WI38 (cell line): ENCODE measurements at regions not wholly inside any gene's neighbourhood (a gene's known extent, or its start where the extent isn't known, plus 50 kb on each side); places are given as distances from the start of the nearest gene placed in this dataset.

Experiments used
- H3K4me3 ChIP-seq: 2 replicates; pipeline ENCODE4 v1.5.1; 2011; ENCODE audit warnings: low read depth, mild to moderate bottlenecking, control low read depth, low read length
- TF ChIP-seq, protein P1 (sequence below): IDR thresholded peaks from 2 replicates; pipeline ENCODE4 v1.5.1; 2012; ENCODE audit warnings: low read depth, mild to moderate bottlenecking, control low read depth, low read length

- TF ChIP-seq, protein P1, sequence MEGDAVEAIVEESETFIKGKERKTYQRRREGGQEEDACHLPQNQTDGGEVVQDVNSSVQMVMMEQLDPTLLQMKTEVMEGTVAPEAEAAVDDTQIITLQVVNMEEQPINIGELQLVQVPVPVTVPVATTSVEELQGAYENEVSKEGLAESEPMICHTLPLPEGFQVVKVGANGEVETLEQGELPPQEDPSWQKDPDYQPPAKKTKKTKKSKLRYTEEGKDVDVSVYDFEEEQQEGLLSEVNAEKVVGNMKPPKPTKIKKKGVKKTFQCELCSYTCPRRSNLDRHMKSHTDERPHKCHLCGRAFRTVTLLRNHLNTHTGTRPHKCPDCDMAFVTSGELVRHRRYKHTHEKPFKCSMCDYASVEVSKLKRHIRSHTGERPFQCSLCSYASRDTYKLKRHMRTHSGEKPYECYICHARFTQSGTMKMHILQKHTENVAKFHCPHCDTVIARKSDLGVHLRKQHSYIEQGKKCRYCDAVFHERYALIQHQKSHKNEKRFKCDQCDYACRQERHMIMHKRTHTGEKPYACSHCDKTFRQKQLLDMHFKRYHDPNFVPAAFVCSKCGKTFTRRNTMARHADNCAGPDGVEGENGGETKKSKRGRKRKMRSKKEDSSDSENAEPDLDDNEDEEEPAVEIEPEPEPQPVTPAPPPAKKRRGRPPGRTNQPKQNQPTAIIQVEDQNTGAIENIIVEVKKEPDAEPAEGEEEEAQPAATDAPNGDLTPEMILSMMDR = no peak
- no peak overlapping the region for H3K4me3 ChIP-seq
Observed at GRCh38 chr16:64736857-64737256, 385.0 kb downstream of the CDH11 start.

DNA sequence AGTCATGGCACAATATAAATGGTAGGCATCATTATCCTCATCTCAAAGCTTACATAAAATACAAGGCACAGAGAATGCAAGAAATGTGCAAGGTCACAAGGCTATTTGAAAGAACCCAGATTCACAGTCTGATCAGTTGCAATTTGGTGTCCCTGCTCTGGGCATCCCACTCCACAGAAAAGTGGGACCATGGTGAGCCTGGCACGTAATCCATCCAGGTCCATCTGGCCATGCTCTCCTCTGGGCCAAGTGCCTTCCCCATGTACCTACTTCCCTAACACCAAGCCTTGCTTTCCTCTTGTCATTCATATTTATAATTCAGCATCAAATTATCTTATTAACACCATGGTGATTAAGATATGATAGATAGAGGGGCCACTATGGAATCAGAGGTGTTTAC lies 390.0 kb downstream of the CDH11 start:
- TF ChIP-seq, protein P1 = no peak

DNA sequence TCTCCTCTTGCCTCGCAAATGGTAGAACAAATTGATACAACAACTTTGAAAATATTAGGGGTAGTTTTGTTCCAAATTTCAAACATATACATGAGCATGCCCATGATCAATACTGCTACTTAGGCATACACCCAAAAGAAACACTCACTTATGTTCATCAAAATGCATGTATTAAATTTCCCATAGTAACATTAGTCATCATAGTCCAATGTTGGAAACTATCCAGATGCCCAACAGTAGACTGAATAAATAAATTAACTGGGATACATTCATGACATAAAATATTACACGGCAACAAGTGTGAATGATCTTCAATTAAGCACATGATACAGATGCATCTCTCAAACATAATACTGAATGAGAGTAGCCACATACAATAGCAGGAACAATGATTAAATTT lies 391.6 kb downstream of the CDH11 start:
- no peak overlapping the region for H3K4me3 ChIP-seq
- TF ChIP-seq, protein P1 = no peak

More for the DNA sequence above, 390.0 kb downstream of the CDH11 start:
- no peak overlapping the region for H3K4me3 ChIP-seq

DNA sequence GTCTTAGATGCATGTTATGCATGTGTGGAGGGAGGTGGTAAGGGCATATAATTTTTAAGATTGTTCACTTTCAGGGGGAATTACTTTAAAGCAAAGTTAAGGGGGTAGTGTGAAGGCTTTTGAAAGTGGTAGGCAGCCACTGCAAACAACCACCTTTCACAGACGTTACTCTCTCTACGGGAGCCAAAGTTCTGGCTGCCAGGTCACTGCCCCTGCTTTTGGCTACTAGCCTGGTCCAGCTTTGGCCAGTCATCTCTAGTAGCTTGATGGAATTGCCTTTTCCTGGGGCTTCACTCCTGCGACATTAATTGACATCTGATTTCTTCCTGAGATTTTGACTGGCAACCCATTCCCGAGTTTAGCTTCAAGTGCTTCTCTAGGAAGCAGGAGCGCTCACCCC lies 397.5 kb downstream of the CDH11 start:
- H3K4me3 ChIP-seq = no peak overlapping the region
- TF ChIP-seq, protein P1 = no peak

GRCh38 chr16:64718486-64718885 lies 403.4 kb downstream of the CDH11 start:
- no peak overlapping the region for H3K4me3 ChIP-seq
- TF ChIP-seq, protein P1 = no peak

GRCh38 chr16:64717871-64718270 lies 404.0 kb downstream of the CDH11 start:
- H3K4me3 ChIP-seq = no peak overlapping the region
- TF ChIP-seq, protein P1 = no peak

GRCh38 chr16:64715624-64716023 lies 406.2 kb downstream of the CDH11 start:
- H3K4me3 ChIP-seq = no peak overlapping the region
- TF ChIP-seq, protein P1 = no peak
